ENCODE measurements at regions not wholly inside any gene's neighbourhood (a gene's known extent, or its start where the extent isn't known, plus 50 kb on each side); places are given as distances from the start of the nearest gene placed in this dataset.
A peak's percentile ranks its signal among the peaks of the same experiment; 100 is the strongest.
"Not testable (repeated sequence)": the region's sequence is repeated elsewhere in the genome, so short reads cannot be mapped to it uniquely, and the experiment has no call there.

DNA sequence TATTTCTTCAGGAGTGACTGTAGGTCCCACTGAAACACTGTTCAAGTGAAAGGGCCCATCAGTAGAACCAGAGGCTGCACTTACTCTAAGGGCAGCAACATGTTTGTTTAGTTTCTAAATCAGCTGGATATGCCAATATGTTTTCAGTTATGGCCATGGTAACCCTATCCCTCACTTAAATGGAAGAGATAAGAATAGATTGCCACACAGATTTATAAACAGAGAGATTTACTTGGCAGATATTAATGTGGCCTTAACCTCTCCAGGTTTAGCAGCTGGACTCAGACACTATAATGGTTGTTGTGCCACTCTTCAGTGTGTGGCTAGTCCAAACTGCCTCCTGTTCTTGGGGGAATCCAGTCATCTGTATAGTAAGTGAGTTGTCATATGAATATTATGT is 354.1 kb downstream of the TEX13C start:
- no peak for DNase-seq (ENCODE audit: low spot score)

DNA sequence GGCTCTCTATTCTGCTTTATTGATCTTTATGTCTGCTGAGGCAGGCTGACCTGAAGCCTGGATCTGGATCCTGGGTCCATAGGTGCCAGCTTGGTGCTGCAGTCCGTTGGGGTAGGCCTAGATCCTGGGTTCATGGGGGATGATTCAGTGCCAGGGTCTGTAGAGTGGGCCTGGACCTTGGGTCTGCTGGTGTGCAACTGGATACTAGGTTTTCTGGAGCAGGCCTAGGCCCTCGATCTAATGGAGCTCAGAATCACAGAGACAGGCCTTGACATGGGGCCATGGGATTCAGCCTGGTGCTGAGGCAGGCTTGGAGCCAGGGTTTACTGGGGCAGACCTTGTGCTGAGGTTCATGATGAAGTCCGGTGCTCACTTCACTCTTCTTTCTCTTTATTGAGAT is 358.6 kb downstream of the TEX13C start:
- no peak for DNase-seq (ENCODE audit: low spot score)

DNA sequence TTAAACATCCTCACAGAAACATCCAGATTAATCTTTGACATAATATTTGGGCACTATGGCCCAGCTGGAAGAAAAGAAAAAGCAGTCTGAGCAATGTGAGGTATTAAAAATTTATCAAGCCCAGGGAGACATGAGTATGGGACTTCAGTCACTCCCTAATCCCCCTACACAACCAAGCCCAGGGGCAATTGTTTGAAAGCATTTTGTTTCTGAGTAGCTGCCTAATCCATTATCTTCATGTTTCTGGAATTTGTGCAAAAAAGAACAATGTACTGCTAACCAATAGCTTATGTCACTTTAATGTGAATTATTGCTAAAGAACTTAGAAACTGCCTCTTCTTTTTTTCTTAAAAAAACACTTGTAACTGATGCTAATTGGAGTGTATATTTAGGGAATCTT is 360.7 kb downstream of the TEX13C start:
- no peak for DNase-seq (ENCODE audit: low spot score)

DNA sequence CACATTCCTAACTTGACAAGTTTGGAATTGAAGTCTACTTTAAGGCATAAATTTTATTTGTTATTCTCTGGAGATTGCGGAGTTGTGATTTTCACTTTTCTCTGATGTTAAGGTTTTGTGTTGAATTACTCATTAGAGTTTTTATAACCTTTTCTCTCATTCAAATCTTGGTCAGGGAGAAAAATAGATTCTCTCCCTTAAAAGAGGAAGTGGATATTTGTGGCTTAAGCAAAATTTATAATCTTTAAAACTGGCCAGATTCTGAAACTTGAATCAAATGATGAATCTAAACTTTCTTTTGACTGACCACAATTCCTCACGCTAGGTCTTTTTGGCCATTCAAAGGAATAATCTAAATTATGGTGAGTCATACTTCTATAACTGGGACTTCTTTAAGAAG is 361.4 kb downstream of the TEX13C start:
- DNase-seq (ENCODE audit: low spot score): no peak

DNA sequence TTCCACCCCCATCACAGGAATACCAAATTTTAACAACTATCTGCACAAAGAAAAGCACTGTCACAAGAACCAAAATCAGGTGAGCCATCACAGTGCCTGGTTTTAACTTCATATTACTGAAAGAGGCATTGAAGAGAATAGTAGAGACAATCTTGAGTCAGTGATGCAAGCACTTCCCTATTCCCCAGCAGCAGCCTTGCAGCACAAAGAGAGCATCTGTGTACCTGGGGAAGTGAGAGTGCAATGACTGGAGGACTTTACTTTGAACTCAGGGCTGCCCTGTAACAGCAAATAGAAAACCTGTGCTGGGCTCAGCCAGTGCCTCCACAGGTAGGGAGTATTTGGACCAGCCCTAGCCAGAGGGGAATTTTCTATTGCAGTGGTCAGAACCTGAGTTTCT is 361.8 kb downstream of the TEX13C start:
- DNase-seq (ENCODE audit: low spot score): no peak

DNA sequence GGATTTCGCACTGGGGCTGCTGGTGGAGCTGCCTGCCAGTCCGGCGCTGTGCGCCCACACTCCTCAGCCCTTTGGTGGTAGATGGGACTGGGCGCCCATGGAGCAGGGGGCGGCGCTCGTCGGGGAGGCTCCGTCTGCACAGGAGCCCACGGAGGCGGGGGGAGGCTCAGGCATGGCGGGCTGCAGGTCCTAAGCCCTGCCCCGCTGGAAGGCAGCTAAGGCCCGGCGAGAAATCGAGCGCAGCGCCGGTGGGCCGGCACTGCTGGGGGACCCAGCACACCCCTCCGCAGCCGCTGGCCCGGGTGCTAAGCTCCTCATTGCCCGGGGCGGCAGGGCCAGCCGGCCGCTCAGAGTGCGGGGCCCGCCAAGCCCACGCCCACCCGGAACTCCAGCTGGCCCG is 370.9 kb downstream of the TEX13C start:
- not testable (repeated sequence) for DNase-seq (ENCODE audit: low spot score)

DNA sequence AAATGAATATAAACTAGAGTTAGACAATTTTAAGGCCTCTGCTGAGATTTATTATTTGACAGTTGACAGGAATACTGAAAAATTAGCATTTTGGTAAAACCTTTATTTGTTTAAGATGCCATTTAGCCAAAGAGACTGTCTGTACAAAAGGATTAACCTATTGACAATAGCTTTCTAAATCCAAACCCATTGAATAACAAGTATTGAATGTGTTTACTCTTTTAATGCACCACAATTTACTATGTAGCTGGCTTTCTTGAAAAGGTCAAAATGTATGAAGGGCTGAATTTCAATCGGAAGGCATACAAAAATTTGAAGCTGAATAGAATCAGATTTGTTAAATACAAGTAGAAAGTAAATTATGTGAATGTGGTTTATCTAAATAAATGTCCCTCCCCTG is 374.5 kb downstream of the TEX13C start:
- DNase-seq (ENCODE audit: low spot score): no peak

DNA sequence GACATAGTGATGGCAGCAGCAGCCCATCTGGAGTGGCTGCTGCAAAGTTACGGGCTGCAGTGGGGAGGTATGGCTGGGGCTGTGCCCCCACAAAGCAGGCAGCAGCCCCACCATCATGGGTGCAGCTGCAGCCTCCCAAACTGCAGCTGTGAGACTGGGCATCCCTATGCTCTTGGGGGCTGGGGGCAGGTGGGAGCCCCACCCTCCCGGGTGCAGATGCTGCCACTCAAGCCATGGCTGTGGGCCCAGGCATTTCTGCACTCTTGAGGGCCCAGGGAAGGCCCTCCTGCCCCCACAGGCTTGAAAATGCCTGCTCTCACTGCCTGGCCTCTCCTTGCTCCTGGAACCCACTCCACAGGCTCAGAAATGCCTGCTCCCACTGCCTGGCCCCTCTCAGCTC is 389.4 kb downstream of the TEX13C start:
- no peak for DNase-seq (ENCODE audit: low spot score)

DNA sequence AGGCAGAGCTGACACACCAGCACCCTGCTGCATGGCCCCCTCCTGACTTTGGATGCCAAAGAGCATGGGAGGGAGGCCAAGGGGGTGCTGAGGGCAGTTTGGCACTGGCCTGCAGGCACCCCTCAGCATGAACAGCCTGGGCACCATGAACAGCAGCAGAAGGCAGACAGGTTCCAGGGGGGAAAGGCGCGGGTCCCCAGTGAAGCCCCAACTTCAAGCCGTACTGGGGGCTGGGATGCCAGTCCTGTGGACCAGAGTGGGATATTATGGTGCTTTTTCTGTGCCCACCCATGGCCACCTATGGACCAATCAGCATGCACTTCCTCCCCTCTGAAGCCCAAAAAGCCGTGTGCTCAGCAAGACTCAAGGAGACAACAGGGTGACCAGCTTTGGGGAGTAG is 389.9 kb downstream of the TEX13C start:
- no peak for DNase-seq (ENCODE audit: low spot score)

DNA sequence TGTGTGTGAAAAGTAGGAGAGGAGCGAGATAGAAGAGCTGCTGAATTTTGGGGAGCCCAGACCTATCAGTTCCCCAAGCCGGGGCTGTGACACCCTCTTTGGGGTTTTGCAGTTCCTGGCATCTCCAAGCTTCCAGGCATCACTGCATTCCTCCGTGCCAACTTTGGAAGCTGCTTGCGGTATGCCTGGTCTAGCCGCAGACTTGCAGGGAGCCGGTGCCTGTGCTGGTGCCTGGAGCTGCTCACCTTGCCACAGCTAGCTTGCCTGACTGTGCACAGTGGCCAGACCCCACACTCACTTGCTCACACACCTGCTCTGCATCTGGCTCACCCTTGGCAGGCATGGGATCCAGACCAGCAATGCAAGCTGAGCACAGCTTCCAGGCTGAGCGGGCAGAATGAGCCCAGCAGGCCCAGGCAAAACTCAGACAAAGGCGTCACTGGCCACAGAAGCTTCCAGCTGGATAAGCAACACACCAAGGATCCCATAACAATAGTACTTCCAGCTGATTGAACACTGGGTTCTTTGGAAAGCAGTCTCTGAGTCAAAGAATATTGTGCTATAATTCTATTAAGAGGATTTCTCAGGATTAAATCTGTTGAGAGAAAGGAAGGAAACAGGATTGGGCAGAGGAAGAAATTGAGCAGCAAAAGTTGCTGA is 390.9 kb downstream of the TEX13C start:
- no peak for DNase-seq (ENCODE audit: low spot score)

DNA sequence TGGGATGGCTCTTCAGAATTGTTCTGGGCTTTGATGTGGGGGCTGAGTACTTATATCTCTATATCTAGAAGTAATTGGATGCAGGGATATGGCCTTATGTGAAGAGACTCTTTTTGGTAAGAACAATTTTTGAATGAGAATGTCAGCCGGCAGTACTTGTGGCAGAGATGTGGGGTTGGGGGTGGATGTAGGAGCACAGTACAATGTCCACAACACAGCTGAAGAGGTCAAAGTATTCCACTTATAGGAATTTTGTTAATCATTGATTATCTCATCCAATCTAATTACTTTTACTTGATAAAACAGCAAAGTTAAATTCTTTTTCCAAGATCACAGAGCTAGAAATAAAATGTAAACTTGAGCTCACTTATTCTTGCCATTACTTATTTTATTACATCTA is 391.4 kb downstream of the TEX13C start:
- DNase-seq (ENCODE audit: low spot score): no peak

DNA sequence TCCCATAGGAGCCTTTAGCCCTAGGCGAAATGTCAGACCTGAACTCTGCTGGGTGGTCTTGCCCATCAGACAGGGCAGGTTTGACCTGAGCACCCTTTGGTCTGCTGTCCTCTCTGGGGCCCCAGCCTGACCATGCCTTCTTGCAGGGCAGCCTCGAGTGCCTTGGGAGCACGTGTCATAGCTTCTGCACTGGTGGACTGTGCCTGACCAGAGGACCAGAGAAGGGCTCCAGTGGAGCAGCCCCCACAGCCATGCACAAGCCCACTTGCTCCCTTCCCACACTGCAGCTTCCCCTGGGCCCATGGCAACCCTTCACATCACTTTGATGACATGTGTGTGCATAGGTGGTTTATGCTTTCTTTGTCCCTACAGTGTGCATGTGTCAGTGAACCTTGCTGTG is 394.0 kb downstream of the TEX13C start:
- peak; percentile 79 for DNase-seq (ENCODE audit: low spot score)

DNA sequence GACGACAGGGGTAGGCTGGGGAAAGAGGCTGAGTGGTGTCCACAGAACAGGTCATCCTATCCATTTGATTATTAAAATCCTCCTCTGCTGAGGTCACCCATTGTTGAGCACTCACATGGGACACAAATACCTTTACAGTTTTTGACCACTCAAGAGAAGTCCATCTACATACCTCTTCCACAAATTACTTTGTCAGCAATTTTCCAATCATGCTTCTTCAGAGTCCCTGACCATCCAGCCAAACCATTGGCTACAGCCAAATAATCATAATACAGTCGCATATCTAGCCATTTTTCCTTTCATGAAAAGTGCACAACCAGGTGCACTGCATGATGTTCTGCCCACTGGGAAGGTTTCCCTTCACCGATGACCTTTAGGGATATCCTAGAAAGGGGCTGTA is 407.4 kb downstream of the TEX13C start:
- DNase-seq (ENCODE audit: low spot score): no peak

DNA sequence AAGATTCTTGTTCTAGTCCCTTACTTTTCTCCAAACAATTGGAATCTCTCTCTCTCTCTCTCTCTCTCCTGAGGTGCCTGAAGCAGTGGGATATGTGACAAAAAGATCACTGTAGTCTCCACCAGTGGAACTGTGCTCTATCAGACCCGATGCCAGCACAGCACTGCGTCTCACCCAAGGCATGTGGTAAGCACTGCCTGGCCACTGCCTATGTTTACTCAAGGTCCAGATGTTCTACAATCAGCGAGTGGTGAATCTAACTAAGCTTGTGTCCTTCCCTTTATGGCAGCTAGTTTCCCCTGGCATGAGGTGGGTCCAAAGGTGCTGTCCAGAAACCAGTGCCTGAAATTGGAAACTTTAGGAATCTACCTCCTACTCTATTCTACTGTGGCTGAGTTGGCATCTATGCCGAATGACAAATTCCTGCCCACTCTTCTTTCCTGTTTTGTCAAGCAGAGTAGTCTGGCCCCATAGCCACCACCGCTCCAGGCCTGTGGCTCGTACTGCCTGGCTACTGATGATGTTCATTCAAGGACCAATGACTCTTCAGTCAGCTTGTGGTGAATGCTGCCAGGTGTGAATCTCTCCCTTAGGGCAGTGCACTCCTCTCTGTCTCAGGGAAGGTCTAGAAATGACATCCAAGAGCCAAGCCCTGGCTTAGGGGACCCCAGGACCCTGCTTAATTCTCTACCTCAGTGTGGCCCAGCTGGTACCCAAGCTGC is 416.5 kb downstream of the TEX13C start:
- no peak for DNase-seq (ENCODE audit: low spot score)

DNA sequence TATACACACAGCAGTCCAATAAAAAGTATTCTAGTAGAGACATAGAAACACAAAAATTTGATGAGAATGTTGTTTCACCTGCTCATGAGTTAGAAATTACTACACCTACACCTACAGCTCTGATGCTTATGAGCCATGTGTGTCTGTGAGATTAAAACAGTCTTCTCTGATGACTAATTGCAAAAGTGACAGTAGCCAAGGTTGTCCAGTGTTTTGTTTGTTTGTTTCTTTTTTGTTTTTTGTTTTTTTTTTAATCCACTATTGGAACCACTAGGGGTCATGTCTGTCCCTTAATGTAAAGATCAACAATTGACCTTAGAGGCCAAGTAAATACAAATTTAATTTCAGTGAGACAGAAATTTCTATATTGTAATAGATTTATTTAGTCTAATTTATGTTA is 423.1 kb downstream of the TEX13C start:
- DNase-seq (ENCODE audit: low spot score): no peak

DNA sequence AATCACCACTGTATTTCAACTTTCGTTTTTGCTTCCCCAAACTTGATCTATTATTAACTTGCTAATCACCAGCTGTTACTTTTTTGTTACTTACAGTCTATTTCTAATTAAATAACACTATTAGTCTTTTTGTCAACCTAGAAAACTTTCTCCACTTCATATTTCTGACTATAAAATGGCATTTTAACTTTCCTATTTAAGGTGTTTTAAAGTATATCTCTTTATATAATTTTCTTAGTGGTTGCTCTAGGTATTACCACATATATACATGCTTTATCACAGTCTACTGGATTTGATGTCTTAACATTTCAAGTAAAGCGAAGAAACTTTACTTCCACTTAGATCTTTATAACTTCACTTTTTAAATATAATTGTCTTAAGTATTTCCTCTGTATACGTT is 421.2 kb downstream of the DCAF12L2 start:
- DNase-seq (ENCODE audit: low spot score): no peak

DNA sequence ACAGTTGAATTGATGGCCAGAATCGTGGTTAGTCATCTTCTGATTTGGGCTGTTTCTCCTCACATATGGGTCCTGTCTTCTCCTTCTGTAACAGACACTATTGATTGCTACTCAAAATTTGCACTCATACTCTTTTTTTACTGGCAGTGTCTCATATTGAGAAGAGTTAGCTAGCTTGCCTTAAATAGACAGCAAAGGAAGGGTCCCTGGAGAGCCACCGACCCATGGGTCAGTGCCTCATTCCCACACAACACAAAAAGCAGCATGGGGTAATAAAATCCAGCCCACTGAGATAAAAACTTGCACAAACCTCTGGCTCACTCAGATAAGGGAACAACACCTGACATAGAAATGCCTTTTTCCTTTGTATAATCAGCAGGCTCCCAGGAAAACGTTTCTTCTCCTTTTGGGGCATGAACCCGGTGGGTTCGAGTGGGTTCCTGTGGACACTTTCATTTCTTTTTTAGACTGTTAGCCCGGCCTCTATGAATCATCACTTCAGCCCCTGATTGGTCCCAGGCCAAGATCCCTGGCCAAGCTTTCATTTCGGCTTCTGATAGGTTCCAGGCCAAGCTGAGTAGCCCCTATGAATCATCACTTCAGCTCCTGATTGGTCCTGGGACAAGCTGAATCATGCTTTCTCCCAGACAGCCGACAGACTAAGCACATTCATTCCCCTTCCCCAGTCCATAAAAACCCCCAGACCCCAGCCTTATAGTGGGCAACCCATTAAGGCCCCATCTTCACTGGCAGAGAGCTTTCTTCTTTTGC is 408.1 kb downstream of the DCAF12L2 start:
- DNase-seq (ENCODE audit: low spot score): peak; percentile 69

DNA sequence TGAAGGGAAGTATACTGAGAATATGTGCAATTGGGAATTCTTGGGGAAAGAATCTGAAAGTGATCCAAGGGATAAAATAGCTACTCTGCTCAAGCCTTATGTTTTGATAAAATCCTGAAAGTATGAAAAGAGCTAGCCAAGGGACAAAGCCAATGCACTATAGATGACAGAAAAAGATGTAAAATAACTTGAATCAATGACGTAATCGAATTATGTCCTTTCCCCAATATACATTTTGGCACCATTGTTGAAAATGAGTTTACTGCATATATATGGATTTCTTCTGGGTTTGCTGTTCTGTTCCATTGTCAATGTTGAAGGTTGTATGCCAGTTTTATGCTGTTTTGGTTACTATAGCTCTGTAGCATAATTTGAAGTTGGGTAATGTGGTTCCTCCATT is 407.3 kb downstream of the DCAF12L2 start:
- no peak for DNase-seq (ENCODE audit: low spot score)

DNA sequence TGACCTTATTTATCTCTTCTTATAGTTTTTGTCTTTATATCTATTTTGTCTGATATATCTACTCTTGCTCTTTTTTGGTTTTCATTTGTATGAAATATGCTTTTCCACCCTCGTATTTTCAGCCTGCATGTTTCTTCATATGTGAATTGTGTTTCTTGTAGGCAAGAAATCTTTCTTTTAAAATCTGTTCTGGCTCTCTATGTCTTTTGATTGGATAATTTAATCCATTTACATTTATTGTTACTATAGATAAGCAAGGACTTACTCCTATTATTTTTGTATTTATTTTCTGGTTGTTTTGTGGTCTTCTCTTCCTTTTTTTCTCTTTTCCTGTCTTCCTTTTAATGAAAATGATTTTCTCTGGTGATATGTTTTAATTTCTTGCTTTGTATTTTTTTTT is 403.1 kb downstream of the DCAF12L2 start:
- DNase-seq (ENCODE audit: low spot score): no peak

DNA sequence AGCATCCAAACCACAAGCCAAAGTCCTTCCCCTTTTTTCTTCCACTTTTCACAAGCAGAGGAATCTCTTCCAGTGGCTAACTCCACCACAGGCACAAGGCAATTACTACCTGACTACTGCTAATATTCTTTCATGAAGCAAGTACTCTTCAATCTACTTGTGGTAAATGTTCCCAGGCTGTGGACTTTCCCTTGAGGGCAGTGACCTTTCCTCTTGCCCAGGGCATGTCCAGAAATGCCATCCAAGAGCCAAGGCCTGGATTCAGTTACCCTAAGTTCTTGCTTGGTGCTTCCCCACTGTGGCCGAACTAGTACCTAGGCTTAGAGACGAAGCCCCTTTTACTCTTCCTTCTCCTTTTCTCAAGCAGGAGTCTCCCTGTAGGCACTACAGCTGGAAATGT is 400.7 kb downstream of the DCAF12L2 start:
- DNase-seq (ENCODE audit: low spot score): no peak

DNA sequence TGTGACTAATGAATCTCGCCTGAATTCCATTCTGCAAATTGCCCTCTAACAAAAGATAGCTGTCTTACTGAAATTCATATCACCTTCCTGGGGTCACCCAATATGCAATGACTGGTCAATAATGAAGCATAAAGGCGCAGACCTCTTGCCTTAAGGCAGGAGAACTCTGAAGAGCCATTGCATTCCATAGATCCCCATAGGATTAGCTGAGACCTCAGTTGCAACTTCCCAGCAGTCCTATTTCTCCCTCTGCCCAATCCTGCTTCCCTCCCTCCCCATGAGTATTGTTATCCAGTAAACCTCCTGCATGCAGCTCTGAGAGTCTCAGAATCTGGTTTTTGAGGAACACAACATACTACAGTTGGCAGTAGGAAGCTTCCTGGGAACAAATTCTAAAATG is 396.5 kb downstream of the DCAF12L2 start:
- no peak for DNase-seq (ENCODE audit: low spot score)

DNA sequence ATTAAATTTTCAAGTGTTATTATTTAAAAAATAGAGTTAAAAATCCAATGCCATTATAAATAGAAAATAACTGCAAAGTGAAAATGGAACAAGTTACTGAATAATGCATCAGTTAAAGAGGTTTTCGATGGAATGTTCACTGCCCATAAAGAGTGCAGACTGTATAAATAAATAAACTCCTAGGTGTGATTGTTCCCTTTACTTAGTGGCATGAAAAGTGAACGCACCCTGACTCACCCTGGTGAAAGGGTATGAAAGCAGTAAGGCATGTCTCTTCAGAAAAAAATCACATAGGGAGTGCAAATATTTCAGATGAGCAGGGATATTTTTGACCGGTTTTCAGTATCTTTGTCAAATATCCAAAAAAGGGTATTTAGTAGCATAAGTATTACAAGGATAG is 387.8 kb downstream of the DCAF12L2 start:
- DNase-seq (ENCODE audit: low spot score): no peak

DNA sequence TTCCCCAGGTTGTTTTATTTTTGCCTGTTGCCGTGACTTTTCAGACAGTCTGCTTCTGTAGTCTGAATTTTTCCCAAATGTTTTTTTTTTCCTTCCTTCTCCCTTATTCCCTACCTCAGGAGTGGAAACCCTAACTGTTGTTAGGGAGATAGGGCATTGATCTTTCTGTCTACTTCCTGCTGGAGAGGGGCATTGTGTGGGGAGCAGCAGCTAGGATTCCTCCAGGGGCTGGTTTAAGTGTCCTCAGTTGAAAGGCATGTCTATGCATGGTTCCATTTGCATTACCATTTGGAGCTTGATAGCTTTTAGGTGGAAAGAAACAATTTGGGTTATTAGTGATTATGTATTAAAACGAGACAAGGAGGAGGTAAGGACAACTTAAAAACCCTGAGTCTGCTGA is 383.9 kb downstream of the DCAF12L2 start:
- no peak for DNase-seq (ENCODE audit: low spot score)
